Renal cortex interstitium (tissue), 11 donors: ENCODE measurements at regions not wholly inside any gene's neighbourhood (a gene's known extent, or its start where the extent isn't known, plus 50 kb on each side); places are given as distances from the start of the nearest gene placed in this dataset.

ENCODE experiments used
- DNase-seq, 11 donors: peaks; one replicate each; pipeline ENCODE4 v3.0.0-alpha.2; 2013; ENCODE audit warnings: low read depth in 9 of 11, low spot score in 4 of 11; ENCODE audit errors: extremely low read depth in 1 of 11

DNA sequence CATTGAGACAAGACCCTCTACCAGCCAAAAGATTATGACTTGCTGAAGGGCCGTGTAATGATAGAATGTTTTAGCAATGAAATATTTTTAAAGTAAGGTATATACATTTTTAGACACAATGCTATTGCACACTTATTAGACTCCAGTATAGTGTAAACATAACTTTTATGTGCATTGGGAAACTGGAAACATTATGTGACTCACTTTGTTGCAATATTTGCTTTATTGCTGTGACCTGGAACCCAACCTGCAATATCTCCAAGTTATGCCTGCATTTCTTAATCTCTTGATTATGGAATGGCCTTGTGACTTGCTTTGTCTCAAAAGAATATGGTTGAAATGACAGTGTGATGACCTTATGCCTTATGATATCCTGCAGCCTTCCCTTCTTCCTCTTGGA, 502.0 kb downstream of the EPHA4 start:
- DNase-seq, result no peak

DNA sequence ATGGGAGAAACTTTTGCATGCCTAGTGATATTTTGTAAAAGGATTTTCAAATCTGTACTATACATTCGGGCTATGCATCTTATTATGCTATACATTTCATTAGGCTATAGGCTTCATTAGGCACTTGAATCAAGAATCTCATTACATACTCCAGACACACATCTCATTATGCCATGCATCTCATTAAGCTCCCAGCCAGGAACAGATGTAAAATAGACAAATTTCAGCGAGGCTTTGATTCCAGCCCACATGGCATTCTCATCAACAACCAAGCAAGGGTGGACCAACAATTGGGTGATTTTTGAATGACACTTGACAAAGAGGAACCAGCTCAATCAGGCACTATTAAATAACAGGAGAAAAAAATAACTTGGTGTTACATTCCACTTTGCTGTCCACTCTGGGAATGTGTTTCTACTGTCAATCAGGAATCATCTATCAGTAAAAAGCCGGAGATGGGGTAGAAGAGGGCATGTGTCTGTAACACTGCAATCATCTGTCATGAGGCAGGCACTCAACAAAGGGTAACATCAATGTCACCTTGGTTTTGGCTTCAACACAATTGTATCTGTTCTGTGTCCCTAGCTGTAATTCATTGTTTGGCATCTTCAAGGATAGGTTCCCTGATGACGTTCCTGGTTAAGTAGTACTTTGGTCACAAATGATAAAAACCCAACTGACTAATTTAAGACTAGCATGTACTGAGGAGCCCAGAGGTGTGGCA, 498.6 kb downstream of the EPHA4 start:
- no peak for DNase-seq

DNA sequence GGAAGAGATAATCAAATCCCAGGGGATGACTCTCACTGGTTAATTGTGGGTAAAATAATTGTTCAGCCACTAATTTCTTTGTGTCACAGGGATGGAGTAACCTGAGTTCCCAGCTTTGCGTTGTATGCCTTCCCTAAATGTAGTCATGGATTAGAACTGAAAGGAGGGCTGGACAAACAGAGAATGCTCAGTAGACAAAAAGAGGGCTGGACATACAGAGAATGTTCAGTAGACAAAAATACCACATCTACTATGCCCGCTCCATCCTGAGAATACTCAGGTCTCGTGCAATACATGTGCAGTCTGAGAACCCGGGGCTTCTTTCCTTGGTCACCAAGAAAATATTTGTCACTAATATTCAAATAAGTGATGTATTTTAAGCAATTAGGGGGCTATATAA, 497.9 kb downstream of the EPHA4 start:
- no peak for DNase-seq

DNA sequence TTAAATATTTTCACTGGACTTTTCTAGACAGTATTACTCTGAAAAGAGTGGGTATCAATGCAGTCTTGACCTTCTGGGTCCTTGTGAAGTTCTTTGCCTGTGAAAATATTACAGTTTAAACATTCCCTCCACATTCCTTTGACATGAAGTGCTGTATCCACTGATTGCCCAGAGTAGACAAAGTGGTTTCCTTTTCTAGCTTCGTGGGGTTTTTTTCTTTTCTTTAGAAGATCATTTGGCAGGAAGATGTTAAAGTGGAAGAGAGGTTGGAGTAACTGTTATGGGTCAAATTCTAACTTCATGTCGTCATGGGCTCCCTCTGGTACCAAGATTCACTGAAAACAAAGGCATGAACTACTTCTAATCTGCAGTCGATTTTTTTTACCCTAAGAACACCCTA, 496.9 kb downstream of the EPHA4 start:
- DNase-seq, result no peak

GRCh38 chr2:221077251-221077650, 494.9 kb downstream of the EPHA4 start:
- no peak for DNase-seq

DNA sequence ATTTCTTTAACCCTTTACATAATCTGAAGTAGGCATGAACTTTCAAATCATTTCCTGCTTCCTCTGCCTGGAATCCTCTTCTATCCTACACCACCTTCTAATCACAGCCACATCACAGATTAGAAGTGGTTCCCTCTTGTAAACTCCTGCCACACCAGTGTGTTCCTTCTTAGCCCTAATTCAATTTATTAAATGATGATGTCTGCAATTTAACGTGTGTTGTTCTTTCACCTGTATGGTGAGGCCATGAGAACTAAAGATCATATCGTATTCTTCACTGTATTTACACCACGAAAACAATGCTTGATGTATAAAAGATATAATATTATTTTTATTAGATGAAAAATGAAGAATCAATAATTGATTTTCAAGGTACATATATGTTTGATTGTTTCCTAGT, 494.3 kb downstream of the EPHA4 start:
- DNase-seq, result no peak

DNA sequence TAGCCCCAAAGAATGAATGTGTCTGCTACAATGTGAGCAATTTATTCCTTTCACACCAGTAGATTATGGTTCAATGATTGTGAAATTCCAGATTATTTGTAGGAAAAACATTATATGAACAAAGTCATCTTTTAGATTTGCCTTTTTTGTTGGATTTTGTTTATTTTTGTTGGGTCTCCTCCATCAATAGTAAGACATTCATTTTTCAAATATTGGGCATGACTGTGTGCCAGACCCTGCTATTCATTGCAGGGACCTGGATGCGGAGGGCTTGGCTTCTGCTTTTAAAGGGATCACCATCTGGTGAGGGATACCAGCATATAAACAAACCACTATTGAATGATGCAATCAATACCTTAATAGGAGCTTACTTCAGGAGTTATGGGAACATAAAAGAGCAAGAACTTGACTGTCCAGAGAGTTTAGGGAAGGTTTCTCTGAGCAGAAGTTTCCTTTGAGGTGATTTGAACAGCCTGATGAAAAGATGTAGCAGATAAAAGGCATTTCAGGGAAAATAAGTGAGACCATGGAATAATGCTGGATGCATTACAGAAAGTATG, 486.7 kb downstream of the EPHA4 start:
- no peak for DNase-seq

- DNase-seq, result no peak
These were observed 486.2 kb downstream of the EPHA4 start for GRCh38 chr2:221085936-221086335.

- DNase-seq, result no peak
These were observed 484.3 kb downstream of the EPHA4 start for GRCh38 chr2:221087779-221088178.

- DNase-seq, result no peak
These were observed 483.6 kb downstream of the EPHA4 start for GRCh38 chr2:221088506-221088905.

- DNase-seq, result peak in 1 of 11 donors; percentile 15
These were observed 476.7 kb downstream of the EPHA4 start for GRCh38 chr2:221095356-221095755.

DNA sequence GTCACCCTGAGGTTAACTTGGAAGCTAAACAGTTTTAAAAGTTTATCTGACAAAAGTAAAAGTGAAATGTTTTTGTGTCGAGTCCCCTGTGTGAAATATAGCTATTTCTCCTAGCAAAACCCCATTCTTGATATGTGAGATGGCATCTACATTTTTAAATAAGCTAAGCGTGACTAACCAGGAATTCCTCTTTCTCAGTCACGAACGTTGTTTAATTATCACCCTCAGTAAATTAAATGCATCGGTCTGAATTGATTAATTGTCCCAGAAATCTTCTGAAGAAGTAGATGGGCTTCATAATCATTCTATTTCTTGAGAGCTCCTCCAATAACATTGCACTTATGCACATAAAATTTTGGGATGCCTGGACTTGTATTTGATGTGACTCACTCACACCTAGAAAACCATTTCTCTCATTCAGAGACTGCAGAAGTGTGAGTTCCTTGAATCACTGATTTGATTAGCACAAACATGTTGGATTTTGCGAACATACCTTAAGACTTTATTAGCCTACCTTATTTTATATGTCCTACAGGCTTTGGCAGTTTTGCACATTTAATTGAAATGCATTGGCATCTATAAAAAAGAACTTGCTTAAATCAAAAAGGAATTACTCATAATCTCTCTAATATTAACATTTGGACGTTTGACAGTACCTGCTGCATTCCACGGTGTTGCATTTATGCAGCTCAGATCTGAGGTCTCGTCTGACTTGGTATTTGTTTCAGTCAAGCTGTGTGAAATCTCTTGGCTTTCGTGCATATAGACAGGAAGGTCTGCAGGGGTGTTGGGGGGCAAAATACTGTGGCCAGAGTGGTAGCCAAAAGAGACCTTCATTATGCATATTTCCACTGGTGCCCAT, 475.2 kb downstream of the EPHA4 start:
- peak in 1 of 11 donors; percentile 13 for DNase-seq

- DNase-seq, result no peak
These were observed 474.6 kb downstream of the EPHA4 start for GRCh38 chr2:221097568-221097915.

- DNase-seq, result no peak
These were observed 474.2 kb downstream of the EPHA4 start for GRCh38 chr2:221097949-221098348.

- peak in 4 of 11 donors; percentile 17 to 45 (median 24) for DNase-seq
These were observed 471.5 kb downstream of the EPHA4 start for GRCh38 chr2:221100467-221101089.

- no peak for DNase-seq
These were observed 469.0 kb downstream of the EPHA4 start for GRCh38 chr2:221102896-221103688.

GRCh38 chr2:221103930-221104329, 468.2 kb downstream of the EPHA4 start:
- DNase-seq, result no peak

DNA sequence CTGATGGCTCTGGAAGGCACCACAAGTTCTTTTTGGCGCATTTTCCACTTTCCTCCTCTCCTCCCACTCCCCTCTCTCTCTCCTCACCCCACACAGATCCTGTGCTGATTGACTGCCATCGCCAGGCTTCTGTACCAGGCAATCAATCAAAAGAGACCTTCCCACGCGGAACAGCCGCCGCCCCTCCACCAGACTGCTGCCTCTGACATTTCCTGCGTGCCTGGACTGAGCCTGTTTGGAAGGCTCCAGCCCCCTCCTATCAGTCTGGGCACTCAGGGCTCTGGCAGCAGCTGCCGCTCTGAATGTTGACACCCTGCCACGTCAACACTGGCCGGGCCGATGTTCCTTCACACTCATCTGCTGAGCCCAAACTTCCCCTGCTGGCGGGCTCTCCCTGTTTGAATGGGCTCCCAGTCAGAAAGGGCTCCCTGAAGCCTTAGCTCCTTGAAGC, 467.7 kb downstream of the EPHA4 start:
- DNase-seq, result peak in 1 of 11 donors; percentile 13

GRCh38 chr2:221106241-221106640, 465.9 kb downstream of the EPHA4 start:
- DNase-seq, result no peak
